GM12892 (cell line): ENCODE measurements at regions not wholly inside any gene's neighbourhood (a gene's known extent, or its start where the extent isn't known, plus 50 kb on each side); places are given as distances from the start of the nearest gene placed in this dataset.

ENCODE experiments used
- POLR2A ChIP-seq: IDR thresholded peaks from 2 replicates; pipeline ENCODE4 v1.6.1; 2011; ENCODE audit warnings: low read depth, low read length, control low read depth
- TAF1 ChIP-seq: IDR thresholded peaks from 2 replicates; pipeline ENCODE4 v1.6.1; 2011; ENCODE audit warnings: low read depth, mild to moderate bottlenecking, control low read depth, low read length, borderline replicate concordance

- TF ChIP-seq POLR2A (no peak), TAF1 (no peak)
Measured at GRCh38 chr10:128898133-128898915, 568.7 kb upstream of the MGMT start.
